Keratinocyte (primary cell): ENCODE measurements at regions not wholly inside any gene's neighbourhood (a gene's known extent, or its start where the extent isn't known, plus 50 kb on each side); places are given as distances from the start of the nearest gene placed in this dataset.

Source experiments
- DNase-seq: peaks from one replicate; pipeline ENCODE4 v3.0.0-alpha.2; 2011; ENCODE audit warnings: low read depth, missing footprints, low spot score
- FAIRE-seq: peaks from 2 replicates; lab custom pipeline; 2011; peaks lifted over from hg19 to GRCh38; lab: Jason Lieb, UNC
- H2AFZ ChIP-seq: 2 replicates; pipeline ENCODE4 v1.6.0; 2012; ENCODE audit warnings: low read length, control low read depth, inconsistent platforms; ENCODE audit not compliant: control insufficient read depth
- H3K27ac ChIP-seq: 2 replicates; pipeline ENCODE4 v1.5.1; 2011; ENCODE audit warnings: low read length; ENCODE audit not compliant: control insufficient read depth, insufficient read depth
- H3K27me3 ChIP-seq: 3 replicates; pipeline ENCODE4 v1.6.0; 2011; ENCODE audit warnings: low read length; ENCODE audit not compliant: control insufficient read depth, insufficient read depth; ENCODE audit errors: extremely low read depth
- H3K36me3 ChIP-seq, 2 experiments: 2 replicates in 1 of 2; 3 replicates in 1 of 2; pipeline ENCODE4 v1.5.1; 2011; ENCODE audit warnings: low read length in 2 of 2, mild to moderate bottlenecking in 1 of 2; ENCODE audit not compliant: control insufficient read depth in 2 of 2, insufficient read depth in 2 of 2; ENCODE audit errors: extremely low read depth in 1 of 2
- H3K4me1 ChIP-seq: 3 replicates; pipeline ENCODE4 v1.5.1; 2011; ENCODE audit warnings: low read length; ENCODE audit not compliant: control insufficient read depth, insufficient read depth; ENCODE audit errors: extremely low read depth
- H3K4me2 ChIP-seq: 3 replicates; pipeline ENCODE4 v1.6.0; 2011; ENCODE audit warnings: low read depth, low read length; ENCODE audit not compliant: control insufficient read depth, insufficient read depth; ENCODE audit errors: extremely low read depth
- H3K4me3 ChIP-seq, 3 experiments: fragments of 200-600 bp in 1 of 3; sonication (generic) in 1 of 3; 2 replicates in 2 of 3; 3 replicates in 1 of 3; pipeline ENCODE4 v1.5.1; 2011 to 2016; ENCODE audit warnings: low read length in 3 of 3, mild to moderate bottlenecking in 3 of 3, control low read depth in 2 of 3, inconsistent platforms in 1 of 3, low read depth in 1 of 3, mixed read lengths in 1 of 3, mixed run types in 1 of 3, moderate library complexity in 1 of 3; ENCODE audit not compliant: control insufficient read depth in 2 of 3, insufficient read depth in 2 of 3; ENCODE audit errors: extremely low read depth in 1 of 3
- H3K79me2 ChIP-seq: 2 replicates; pipeline ENCODE4 v1.6.0; 2012; ENCODE audit warnings: low read length; ENCODE audit not compliant: control insufficient read depth, insufficient read depth
- H3K9ac ChIP-seq: 3 replicates; pipeline ENCODE4 v1.6.0; 2011; ENCODE audit warnings: low read length; ENCODE audit not compliant: control insufficient read depth, insufficient read depth; ENCODE audit errors: extremely low read depth
- H3K9me1 ChIP-seq: 3 replicates; pipeline ENCODE4 v1.6.0; 2011; ENCODE audit warnings: low read length; ENCODE audit not compliant: control insufficient read depth, insufficient read depth; ENCODE audit errors: extremely low read depth
- H3K9me3 ChIP-seq: 2 replicates; pipeline ENCODE4 v1.5.1; 2012; ENCODE audit warnings: low read depth, low read length; ENCODE audit not compliant: control insufficient read depth
- H4K20me1 ChIP-seq: 3 replicates; pipeline ENCODE4 v1.6.0; 2011; ENCODE audit warnings: low read length; ENCODE audit not compliant: control insufficient read depth, insufficient read depth; ENCODE audit errors: extremely low read depth
- CTCF ChIP-seq, 3 experiments: IDR thresholded peaks in 1 of 3; conservative IDR thresholded peaks in 1 of 3; optimal IDR thresholded peaks in 1 of 3; 2 replicates in 2 of 3; 3 replicates in 1 of 3; pipeline versions ENCODE3 to v1.5.1; 2011; ENCODE audit warnings: low read length in 3 of 3, mild to moderate bottlenecking in 3 of 3, moderate library complexity in 2 of 3, control low read depth in 1 of 3, inconsistent platforms in 1 of 3; ENCODE audit not compliant: insufficient read depth in 2 of 3; ENCODE audit errors: extremely low read depth in 1 of 3
- EZH2 ChIP-seq: IDR thresholded peaks from one replicate; pipeline ENCODE4 v1.6.1; 2012; ENCODE audit warnings: inconsistent platforms, mild to moderate bottlenecking, low read length, moderate library complexity
- dilution Hi-C: fragments of 300-500 bp; cut with MboI; formaldehyde crosslinking; loops from one replicate; pipeline ENCODE4 v1.7.0; 2020; ENCODE audit warnings: low sequenced_read_pairs; ENCODE audit not compliant: extremely low pct_ligation_motif_present

DNA sequence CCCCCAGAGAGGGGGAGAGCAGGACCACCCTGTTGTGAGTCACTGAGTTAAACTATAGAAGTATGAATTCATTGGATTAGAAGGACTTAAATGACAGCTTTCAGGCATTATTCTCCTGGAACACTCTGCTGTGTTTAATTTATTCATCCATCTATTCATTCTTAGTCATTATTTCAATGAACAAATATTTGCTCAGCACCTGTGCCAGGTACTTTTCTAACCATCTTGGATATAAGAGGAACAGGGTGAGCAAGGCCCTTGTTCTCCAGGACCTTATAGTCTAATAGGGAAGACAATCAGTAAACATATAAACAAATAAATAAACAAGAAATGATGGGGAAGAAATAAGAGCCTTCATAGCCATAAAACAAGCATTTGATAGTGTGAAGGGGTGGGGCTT lies 483.9 kb upstream of the BRINP1 start:
- DNase-seq (no peak), FAIRE-seq (no peak)
- no peaks in the 10 kb centered on the region for H3K9me3 ChIP-seq
- H3K9ac ChIP-seq, result no peak overlapping the region
- no peak overlapping the region for H2AFZ ChIP-seq
- H3K79me2 ChIP-seq, result no peaks in the 10 kb centered on the region
- no peaks in the 10 kb centered on the region for H3K9me1 ChIP-seq
- no peaks in the 10 kb centered on the region for H3K4me1 ChIP-seq
- no peaks in the 10 kb centered on the region for H4K20me1 ChIP-seq
- H3K36me3 ChIP-seq, result no peaks in the 10 kb centered on the region
- H3K27ac ChIP-seq, result no peak overlapping the region
- no peaks in the 10 kb centered on the region for H3K27me3 ChIP-seq
- TF ChIP-seq CTCF (optimal IDR thresholded peaks at IDR 0.05 in 1 of 3, IDR thresholded peaks at IDR 0.05 in 1 of 3, conservative IDR thresholded peaks at IDR 0.05 in 1 of 3; ENCODE audit: extremely low read depth in 1 of 3, insufficient read depth in 2 of 3, low read length in 3 of 3), result no peak
- TF ChIP-seq EZH2, result no peak
- H3K4me2 ChIP-seq, result no peak overlapping the region
- H3K4me3 ChIP-seq, result no peak overlapping the region
- dilution Hi-C loops, result no loop called here

DNA sequence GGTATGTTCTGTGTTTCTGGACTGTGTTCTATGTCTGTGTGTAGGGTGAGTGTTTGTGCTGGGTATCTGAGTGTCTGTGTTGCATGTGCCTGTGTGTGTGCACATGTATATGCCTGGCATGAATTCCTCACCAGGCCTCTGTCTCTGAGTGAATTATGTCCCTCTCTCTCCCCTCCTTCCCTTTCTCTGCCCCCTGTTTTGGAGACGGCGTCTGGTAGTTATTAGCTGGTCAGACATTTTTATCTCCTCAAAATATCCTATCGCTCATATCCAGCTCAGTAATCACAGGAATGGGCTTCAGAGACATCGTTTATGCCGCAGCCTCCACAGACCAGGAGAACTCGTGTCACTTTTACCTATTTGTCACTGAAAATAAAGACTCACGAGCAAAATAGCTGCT lies 483.2 kb upstream of the BRINP1 start:
- no peaks in the 10 kb centered on the region for H3K9me1 ChIP-seq
- H3K9me3 ChIP-seq, result no peaks in the 10 kb centered on the region
- H4K20me1 ChIP-seq, result no peaks in the 10 kb centered on the region
- H2AFZ ChIP-seq, result no peak overlapping the region
- H3K27ac ChIP-seq, result no peak overlapping the region
- no peaks in the 10 kb centered on the region for H3K36me3 ChIP-seq
- FAIRE-seq (no peak), DNase-seq (no peak)
- dilution Hi-C loops, result no loop called here
- H3K4me1 ChIP-seq, result no peaks in the 10 kb centered on the region
- no peaks in the 10 kb centered on the region for H3K27me3 ChIP-seq
- no peak overlapping the region for H3K9ac ChIP-seq
- H3K4me3 ChIP-seq, result no peak overlapping the region
- no peaks in the 10 kb centered on the region for H3K79me2 ChIP-seq
- H3K4me2 ChIP-seq, result no peak overlapping the region
- no peak for TF ChIP-seq EZH2
- TF ChIP-seq CTCF (optimal IDR thresholded peaks at IDR 0.05 in 1 of 3, IDR thresholded peaks at IDR 0.05 in 1 of 3, conservative IDR thresholded peaks at IDR 0.05 in 1 of 3; ENCODE audit: extremely low read depth in 1 of 3, insufficient read depth in 2 of 3, low read length in 3 of 3), result no peak
